SU-DHL-6 (cell line): ENCODE measurements at regions not wholly inside any gene's neighbourhood (a gene's known extent, or its start where the extent isn't known, plus 50 kb on each side); places are given as distances from the start of the nearest gene placed in this dataset.

Experiments used
- H2AFZ ChIP-seq: fragments of 200-600 bp; sonication (generic); 2 replicates; pipeline ENCODE4 v1.6.1; 2014; ENCODE audit warnings: low read depth, mild to moderate bottlenecking, moderate library complexity, mixed read lengths, antibody characterized with exemption, low read length; ENCODE audit not compliant: severe bottlenecking
- H3F3A ChIP-seq: fragments of 200-600 bp; shearing (Covaris generic); 2 replicates; pipeline ENCODE4 v1.6.0; 2016; ENCODE audit warnings: antibody characterized with exemption, mild to moderate bottlenecking; ENCODE audit not compliant: insufficient read depth
- H3K27ac ChIP-seq: fragments of 200-600 bp; sonication (generic); 2 replicates; pipeline ENCODE4 v1.5.1; 2016; ENCODE audit warnings: low read depth, mild to moderate bottlenecking, low read length, moderate library complexity, mixed read lengths
- H3K27me3 ChIP-seq: fragments of 200-600 bp; sonication (generic), shearing (Covaris generic); 2 replicates; pipeline ENCODE4 v1.6.0; 2014; ENCODE audit warnings: mild to moderate bottlenecking, low read length
- H3K36me3 ChIP-seq: fragments of 200-600 bp; sonication (generic); 2 replicates; pipeline ENCODE4 v1.6.1; 2014; ENCODE audit warnings: mild to moderate bottlenecking, low read length, mixed read lengths
- H3K4me2 ChIP-seq: fragments of 300-600, 200-600 bp; shearing (Covaris generic), sonication (generic); 2 replicates; pipeline ENCODE4 v1.6.0; 2014; ENCODE audit warnings: low read length, low read depth, mild to moderate bottlenecking; ENCODE audit not compliant: poor library complexity, severe bottlenecking
- H3K4me3 ChIP-seq: fragments of 200-600 bp; sonication (generic); 2 replicates; pipeline ENCODE4 v1.5.1; 2014; ENCODE audit warnings: antibody characterized with exemption, low read length, mild to moderate bottlenecking, mixed read lengths; ENCODE audit not compliant: insufficient read depth, poor library complexity, severe bottlenecking
- H3K79me2 ChIP-seq: fragments of 200-600 bp; sonication (generic); 2 replicates; pipeline ENCODE4 v1.6.1; 2014; ENCODE audit warnings: mild to moderate bottlenecking, low read length, moderate library complexity; ENCODE audit not compliant: insufficient read depth
- H3K9ac ChIP-seq: fragments of 200-600 bp; sonication (generic); 2 replicates; pipeline ENCODE4 v1.7.0; 2014; ENCODE audit warnings: mild to moderate bottlenecking, low read length
- H3K9me2 ChIP-seq: fragments of 200-600 bp; sonication (generic); replicated peaks from 2 replicates; pipeline ENCODE4 v1.6.1; 2014; ENCODE audit warnings: low read length; ENCODE audit not compliant: insufficient read depth
- H3K9me3 ChIP-seq: fragments of 200-600 bp; sonication (generic); 2 replicates; pipeline ENCODE4 v1.6.1; 2014; ENCODE audit warnings: low read length, mixed read lengths; ENCODE audit not compliant: insufficient read depth
- H4K20me1 ChIP-seq: fragments of 200-600 bp; sonication (generic); 2 replicates; pipeline ENCODE4 v1.6.1; 2014; ENCODE audit warnings: low read depth, mild to moderate bottlenecking, antibody characterized with exemption, low read length, moderate library complexity, mixed read lengths
- EZH2phosphoT487 ChIP-seq: fragments of 200-600 bp; sonication (generic), shearing (Covaris generic); conservative IDR thresholded peaks from 2 replicates; pipeline ENCODE4 v1.6.1; 2018; ENCODE audit warnings: mild to moderate bottlenecking, antibody characterized with exemption, low read length, moderate library complexity, mixed read lengths
- TF ChIP-seq, protein P1 (sequence below): fragments of 200-600 bp; sonication (generic); IDR thresholded peaks from one replicate; pipeline ENCODE4 v1.5.1; 2017; ENCODE audit warnings: antibody characterized with exemption, mild to moderate bottlenecking, low read length, moderate library complexity; ENCODE audit not compliant: insufficient read depth, poor library complexity, severe bottlenecking

GRCh38 chr21:35366394-35367080 lies 317.4 kb upstream of the RUNX1 start:
- Histone ChIP-seq H3F3A (no peaks in the 10 kb centered on the region), H2AFZ (no peak overlapping the region), H3K4me2 (no peak overlapping the region), H3K36me3 (no peaks in the 10 kb centered on the region), H3K9me3 (no peaks in the 10 kb centered on the region), H4K20me1 (no peaks in the 10 kb centered on the region), H3K9ac (no peak overlapping the region), H3K9me2 (no peaks in the 10 kb centered on the region), H3K27ac (no peak overlapping the region), H3K79me2 (no peaks in the 10 kb centered on the region), H3K27me3 (no peaks in the 10 kb centered on the region), H3K4me3 (no peak overlapping the region)
- TF ChIP-seq, protein P1, sequence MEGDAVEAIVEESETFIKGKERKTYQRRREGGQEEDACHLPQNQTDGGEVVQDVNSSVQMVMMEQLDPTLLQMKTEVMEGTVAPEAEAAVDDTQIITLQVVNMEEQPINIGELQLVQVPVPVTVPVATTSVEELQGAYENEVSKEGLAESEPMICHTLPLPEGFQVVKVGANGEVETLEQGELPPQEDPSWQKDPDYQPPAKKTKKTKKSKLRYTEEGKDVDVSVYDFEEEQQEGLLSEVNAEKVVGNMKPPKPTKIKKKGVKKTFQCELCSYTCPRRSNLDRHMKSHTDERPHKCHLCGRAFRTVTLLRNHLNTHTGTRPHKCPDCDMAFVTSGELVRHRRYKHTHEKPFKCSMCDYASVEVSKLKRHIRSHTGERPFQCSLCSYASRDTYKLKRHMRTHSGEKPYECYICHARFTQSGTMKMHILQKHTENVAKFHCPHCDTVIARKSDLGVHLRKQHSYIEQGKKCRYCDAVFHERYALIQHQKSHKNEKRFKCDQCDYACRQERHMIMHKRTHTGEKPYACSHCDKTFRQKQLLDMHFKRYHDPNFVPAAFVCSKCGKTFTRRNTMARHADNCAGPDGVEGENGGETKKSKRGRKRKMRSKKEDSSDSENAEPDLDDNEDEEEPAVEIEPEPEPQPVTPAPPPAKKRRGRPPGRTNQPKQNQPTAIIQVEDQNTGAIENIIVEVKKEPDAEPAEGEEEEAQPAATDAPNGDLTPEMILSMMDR, result no peak
- no peak for TF ChIP-seq EZH2phosphoT487

- no peak overlapping the region for H2AFZ ChIP-seq
- no peak overlapping the region for H3K4me2 ChIP-seq
- H3K4me3 ChIP-seq, result no peak overlapping the region
- H3K36me3 ChIP-seq, result no peaks in the 10 kb centered on the region
- no peaks in the 10 kb centered on the region for H3K79me2 ChIP-seq
- TF ChIP-seq, protein P1, result no peak
- no peak for TF ChIP-seq EZH2phosphoT487
- H3K9ac ChIP-seq, result no peak overlapping the region
- H3K9me3 ChIP-seq, result no peaks in the 10 kb centered on the region
- no peaks in the 10 kb centered on the region for H3K27me3 ChIP-seq
- no peaks in the 10 kb centered on the region for H3K9me2 ChIP-seq
- no peaks in the 10 kb centered on the region for H4K20me1 ChIP-seq
- H3K27ac ChIP-seq, result no peak overlapping the region
- H3F3A ChIP-seq, result no peaks in the 10 kb centered on the region
Measured at GRCh38 chr21:35363458-35363857, 314.4 kb upstream of the RUNX1 start.

DNA sequence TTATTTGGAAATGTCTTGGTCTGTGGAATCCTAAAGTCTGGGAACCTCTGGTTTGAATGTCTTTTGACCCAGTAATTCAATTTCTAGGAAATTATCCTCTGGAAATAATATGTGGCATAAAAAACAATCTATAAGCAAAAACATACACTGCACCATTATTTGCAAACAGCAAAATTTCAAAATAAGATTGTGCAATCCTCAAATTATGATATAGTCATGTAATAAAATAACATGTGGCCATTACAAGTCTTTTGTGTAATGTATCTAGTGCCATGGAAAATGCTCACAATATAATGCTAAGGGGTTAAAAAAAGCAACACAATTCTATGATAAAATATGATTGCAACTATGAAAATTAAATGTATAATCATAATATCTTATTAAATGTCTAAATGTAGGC lies 312.9 kb upstream of the RUNX1 start:
- Histone ChIP-seq H3K9ac (no peak overlapping the region), H3K4me2 (no peak overlapping the region), H3K27ac (no peak overlapping the region), H3K4me3 (no peak overlapping the region), H3K9me3 (no peaks in the 10 kb centered on the region), H4K20me1 (no peaks in the 10 kb centered on the region), H2AFZ (no peak overlapping the region), H3K79me2 (no peaks in the 10 kb centered on the region), H3K27me3 (no peaks in the 10 kb centered on the region), H3K36me3 (no peaks in the 10 kb centered on the region), H3K9me2 (no peaks in the 10 kb centered on the region), H3F3A (no peaks in the 10 kb centered on the region)
- no peak for TF ChIP-seq EZH2phosphoT487
- TF ChIP-seq, protein P1, result no peak
